ENCODE measurements at regions not wholly inside any gene's neighbourhood (a gene's known extent, or its start where the extent isn't known, plus 50 kb on each side); places are given as distances from the start of the nearest gene placed in this dataset.

- ChIA-PET CTCF (no interaction called here), POLR2A (ENCODE audit: unreplicated experiment) (no interaction called here)
- peaks cover 29% of the 10 kb centered on the region; the same call in 1 of the 2 replicates for H3K27me3 ChIP-seq (ENCODE audit: insufficient read depth, low read depth)
- H3K79me2 ChIP-seq (ENCODE audit: low read depth), result no peaks in the 10 kb centered on the region
- no peaks in the 10 kb centered on the region for H3K4me1 ChIP-seq (replicated peaks; ENCODE audit: insufficient read depth)
- no peaks in the 10 kb centered on the region for H3K9me2 ChIP-seq (ENCODE audit: insufficient read depth)
- intact Hi-C loops (cut with micrococcal nuclease; ENCODE audit: unreplicated experiment), result no loop called here
- H3F3A ChIP-seq (ENCODE audit: insufficient read depth, low read depth), result no peaks in the 10 kb centered on the region
- no peak for DNase-seq
- no peaks in the 10 kb centered on the region for H3K9me3 ChIP-seq (ENCODE audit: insufficient read depth, low read depth)
- no peak overlapping the region for H3K4me3 ChIP-seq
- no peak for TF ChIP-seq CTCF (conservative IDR thresholded peaks at IDR 0.05)
- no peaks in the 10 kb centered on the region for H3K36me3 ChIP-seq (ENCODE audit: low read depth)
- BruUV-seq (replicated peaks), result no TSS peak
- H3K27ac ChIP-seq, result no peak overlapping the region
- no peak overlapping the region for H2AFZ ChIP-seq
- H4K20me1 ChIP-seq (ENCODE audit: insufficient read depth), result no peaks in the 10 kb centered on the region
- H3K4me2 ChIP-seq, result no peak overlapping the region
Measured at GRCh38 chr10:78220781-78221180, 187.1 kb downstream of the RPS24 start.

- Histone ChIP-seq H3K79me2 (ENCODE audit: low read depth) (no peaks in the 10 kb centered on the region), H2AFZ (no peak overlapping the region), H3K36me3 (ENCODE audit: low read depth) (no peaks in the 10 kb centered on the region), H4K20me1 (ENCODE audit: insufficient read depth) (no peaks in the 10 kb centered on the region), H3K27me3 (ENCODE audit: insufficient read depth, low read depth) (peaks cover 20% of the 10 kb centered on the region; the same call in 1 of the 2 replicates), H3K4me1 (replicated peaks; ENCODE audit: insufficient read depth) (no peaks in the 10 kb centered on the region), H3K9me3 (ENCODE audit: insufficient read depth, low read depth) (no peaks in the 10 kb centered on the region), H3K4me2 (no peak overlapping the region), H3K27ac (no peak overlapping the region), H3K9me2 (ENCODE audit: insufficient read depth) (no peaks in the 10 kb centered on the region), H3F3A (ENCODE audit: insufficient read depth, low read depth) (no peaks in the 10 kb centered on the region), H3K4me3 (no peak overlapping the region)
- POLR2A ChIA-PET (ENCODE audit: unreplicated experiment), result no interaction called here
- CTCF ChIA-PET, result no interaction called here
- BruUV-seq (replicated peaks), result no TSS peak
- TF ChIP-seq EZH2 (IDR thresholded peaks at IDR 0.05; ENCODE audit: low read depth), result no peak
- no peak for TF ChIP-seq CTCF (conservative IDR thresholded peaks at IDR 0.05)
- DNase-seq, result no peak
- intact Hi-C loops (cut with micrococcal nuclease; ENCODE audit: unreplicated experiment), result no loop called here
Measured at GRCh38 chr10:78222096-78222790, 188.6 kb downstream of the RPS24 start.

DNA sequence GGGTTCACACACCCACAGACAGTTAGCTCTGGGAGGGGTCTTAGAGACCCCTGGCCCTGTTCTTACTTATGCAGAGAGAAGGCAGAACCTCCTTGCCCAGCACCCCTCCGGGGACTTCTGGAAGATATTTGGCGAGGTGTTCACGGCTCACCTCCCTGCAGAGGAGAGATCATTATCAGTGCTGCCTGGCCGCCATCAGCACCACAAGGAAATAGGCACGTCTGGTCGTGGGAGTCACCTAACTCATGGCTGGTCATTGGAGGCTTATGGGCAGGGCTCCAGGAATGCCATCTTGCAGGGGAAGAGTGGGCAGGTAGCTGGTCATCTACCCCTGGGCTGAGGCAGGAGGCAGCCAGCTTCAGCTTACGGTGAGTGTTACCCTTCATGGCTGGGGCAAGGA lies 189.4 kb downstream of the RPS24 start:
- intact Hi-C loops (cut with micrococcal nuclease; ENCODE audit: unreplicated experiment), result no loop called here
- Histone ChIP-seq H3F3A (ENCODE audit: insufficient read depth, low read depth) (no peaks in the 10 kb centered on the region), H3K36me3 (ENCODE audit: low read depth) (no peaks in the 10 kb centered on the region), H3K4me1 (replicated peaks; ENCODE audit: insufficient read depth) (no peaks in the 10 kb centered on the region), H3K4me3 (no peak overlapping the region), H2AFZ (no peak overlapping the region), H3K9me3 (ENCODE audit: insufficient read depth, low read depth) (no peaks in the 10 kb centered on the region), H3K27me3 (ENCODE audit: insufficient read depth, low read depth) (peaks cover 12% of the 10 kb centered on the region; the same call in 1 of the 2 replicates), H3K27ac (no peak overlapping the region), H3K79me2 (ENCODE audit: low read depth) (no peaks in the 10 kb centered on the region), H3K9me2 (ENCODE audit: insufficient read depth) (no peaks in the 10 kb centered on the region), H4K20me1 (ENCODE audit: insufficient read depth) (no peaks in the 10 kb centered on the region), H3K4me2 (no peak overlapping the region)
- no TSS peak for BruUV-seq (replicated peaks)
- TF ChIP-seq EZH2 (IDR thresholded peaks at IDR 0.05; ENCODE audit: low read depth) (no peak), CTCF (conservative IDR thresholded peaks at IDR 0.05) (no peak)
- ChIA-PET POLR2A (ENCODE audit: unreplicated experiment) (no interaction called here), CTCF (interaction anchor here (0.5 to 0.6 kb wide), 2 partner anchors 24 to 111 kb away, joined by 7 to 10 read pairs; no protein-coding TSS in a partner anchor)
- DNase-seq, result no peak

Measured in PC-9 (cell line).